HCT116 (cell line): ENCODE measurements at regions not wholly inside any gene's neighbourhood (a gene's known extent, or its start where the extent isn't known, plus 50 kb on each side); places are given as distances from the start of the nearest gene placed in this dataset.

Experiments
- ATAC-seq: fragments of 200-7000 bp; cut with Tn5 transposase; 2 replicates; pipeline ENCODE4 v1.9.1; 2020; ENCODE audit warnings: mild to moderate bottlenecking, moderate library complexity
- BruUV-seq: library from RNA; stranded (reverse); fragments of 400-500 nt; replicated peaks from 2 replicates; lab custom pipeline; 2021; lab: Mats Ljungman, UMichigan
- CTCF ChIA-PET: fragments of 300-600 bp; sonication (Branson Sonifier 250); formaldehyde crosslinking; loops from one replicate; lab custom pipeline; 2021; ENCODE audit warnings: antibody characterized with exemption; lab: Charles Lee
- POLR2A ChIA-PET: fragments of 300-600, 350-600 bp; sonication (Branson Sonifier 250); formaldehyde crosslinking; loops from one replicate; lab custom pipeline; 2021; ENCODE audit warnings: antibody characterized with exemption; lab: Charles Lee
- RAD21 ChIA-PET, 2 experiments: fragments of 300-600 bp; sonication (Branson Sonifier 250); formaldehyde crosslinking; loops; one replicate each; lab custom pipeline; 2023; ENCODE audit warnings: low total read pairs in 2 of 2; ENCODE audit not compliant: uncharacterized antibody in 2 of 2, unreplicated experiment in 2 of 2, low non-redundant PET in 1 of 2; lab: Charles Lee
- DNase-seq: peaks from one replicate; pipeline ENCODE4 v3.0.0-alpha.2; 2010; ENCODE audit warnings: low read depth, low spot score
- H2AFZ ChIP-seq: fragments of 200-600 bp; shearing (Covaris generic), sonication (generic); 2 replicates; pipeline ENCODE4 v1.6.1; 2017; ENCODE audit warnings: low read depth, mixed run types, mixed read lengths, antibody characterized with exemption, low read length; ENCODE audit not compliant: poor library complexity, severe bottlenecking
- H3K27ac ChIP-seq: 2 replicates; pipeline ENCODE4 v1.5.1; 2012; ENCODE audit warnings: low read depth, low read length
- H3K27me3 ChIP-seq: fragments of 200-600 bp; sonication (generic); 2 replicates; pipeline ENCODE4 v1.6.1; 2016; ENCODE audit warnings: mixed run types, low read length, mixed read lengths; ENCODE audit not compliant: insufficient read depth
- H3K36me3 ChIP-seq, 2 experiments: fragments of 200-500 bp in 1 of 2; fragments of 200-600 bp in 1 of 2; sonication (Bioruptor generic) in 1 of 2; sonication (generic) in 1 of 2; 2 replicates each; pipeline versions ENCODE4 v1.5.1 to v1.6.1; 2014 to 2016; ENCODE audit warnings: low read length in 2 of 2, inconsistent platforms in 1 of 2, mixed read lengths in 1 of 2, mixed run types in 1 of 2; ENCODE audit not compliant: insufficient read depth in 2 of 2, control insufficient read depth in 1 of 2
- H3K4me1 ChIP-seq, 2 experiments: fragments of 200-600 bp in 1 of 2; sonication (generic) in 1 of 2; 2 replicates each; pipeline versions ENCODE4 v1.5.1 to v1.6.1; 2012 to 2017; ENCODE audit warnings: low read length in 2 of 2, inconsistent platforms in 1 of 2, mild to moderate bottlenecking in 1 of 2, mixed read lengths in 1 of 2, mixed run types in 1 of 2, moderate library complexity in 1 of 2; ENCODE audit not compliant: insufficient read depth in 2 of 2, control insufficient read depth in 1 of 2
- H3K4me2 ChIP-seq: fragments of 200-600 bp; sonication (generic); 2 replicates; pipeline ENCODE4 v1.6.1; 2017; ENCODE audit warnings: mixed run types, low read length, mixed read lengths
- H3K4me3 ChIP-seq, 2 experiments: fragments of 200-600 bp in 1 of 2; sonication (generic) in 1 of 2; replicated peaks in 1 of 2; 2 replicates each; pipeline ENCODE4 v1.5.1; 2011 to 2016; ENCODE audit warnings: low read length in 2 of 2, control low read depth in 1 of 2, low read depth in 1 of 2, mild to moderate bottlenecking in 1 of 2, mixed read lengths in 1 of 2, mixed run types in 1 of 2
- H3K79me2 ChIP-seq: fragments of 200-600 bp; sonication (generic); 2 replicates; pipeline ENCODE4 v1.6.1; 2017; ENCODE audit warnings: mild to moderate bottlenecking, mixed run types, low read length, moderate library complexity, mixed read lengths; ENCODE audit not compliant: insufficient read depth
- H3K9ac ChIP-seq: fragments of 200-600 bp; sonication (generic); 2 replicates; pipeline ENCODE4 v1.6.1; 2016; ENCODE audit warnings: low read length, mixed read lengths
- H3K9me2 ChIP-seq: fragments of 200-600 bp; sonication (generic), shearing (Covaris generic); 2 replicates; pipeline ENCODE4 v1.6.1; 2017; ENCODE audit warnings: mixed run types, mild to moderate bottlenecking, moderate library complexity; ENCODE audit not compliant: insufficient read depth
- H3K9me3 ChIP-seq, 2 experiments: fragments of 200-500 bp in 1 of 2; fragments of 200-600 bp in 1 of 2; sonication (Bioruptor generic) in 1 of 2; sonication (generic) in 1 of 2; 2 replicates each; pipeline ENCODE4 v1.6.1; 2014 to 2017; ENCODE audit warnings: low read length in 2 of 2, mixed read lengths in 2 of 2, inconsistent platforms in 1 of 2, low read depth in 1 of 2, mild to moderate bottlenecking in 1 of 2, mixed run types in 1 of 2, moderate library complexity in 1 of 2; ENCODE audit not compliant: control insufficient read depth in 1 of 2, insufficient read depth in 1 of 2
- H4K20me1 ChIP-seq: fragments of 200-600 bp; sonication (generic), shearing (Covaris generic); 2 replicates; pipeline ENCODE4 v1.6.1; 2017; ENCODE audit warnings: mixed run types, mild to moderate bottlenecking, moderate library complexity; ENCODE audit not compliant: insufficient read depth
- CEBPB ChIP-seq: IDR thresholded peaks from 2 replicates; pipeline ENCODE4 v1.6.1; 2012; ENCODE audit warnings: low read depth
- EGR1 ChIP-seq: IDR thresholded peaks from 2 replicates; pipeline ENCODE4 v1.6.1; 2012; ENCODE audit warnings: low read depth
- ELF1 ChIP-seq: IDR thresholded peaks from 2 replicates; pipeline ENCODE4 v1.6.1; 2012; ENCODE audit warnings: low read depth, borderline replicate concordance
- EZH2 ChIP-seq: fragments of 200-600 bp; sonication (generic); IDR thresholded peaks from 2 replicates; pipeline ENCODE4 v1.6.1; 2017; ENCODE audit warnings: antibody characterized with exemption, mixed run types
- EZH2phosphoT487 ChIP-seq: fragments of 200-600 bp; IDR thresholded peaks from 2 replicates; pipeline ENCODE4 v1.6.1; 2018; ENCODE audit warnings: antibody characterized with exemption, borderline replicate concordance
- FOSL1 ChIP-seq: IDR thresholded peaks from 2 replicates; pipeline ENCODE4 v1.6.1; 2012; ENCODE audit warnings: low read depth
- JUND ChIP-seq: IDR thresholded peaks from 2 replicates; pipeline ENCODE4 v1.6.1; 2012
- MAX ChIP-seq: IDR thresholded peaks from 2 replicates; pipeline ENCODE4 v1.6.1; 2012
- POLR2A ChIP-seq: IDR thresholded peaks from 2 replicates; pipeline ENCODE4 v1.7.0; 2011; ENCODE audit warnings: borderline replicate concordance; ENCODE audit not compliant: insufficient read depth, insufficient read length; ENCODE audit errors: extremely low read depth
- POLR2AphosphoS5 ChIP-seq: IDR thresholded peaks from 2 replicates; pipeline ENCODE4 v1.6.1; 2011; ENCODE audit warnings: mild to moderate bottlenecking, low read depth, low read length, moderate library complexity
- RAD21 ChIP-seq: IDR thresholded peaks from 2 replicates; pipeline ENCODE4 v1.6.1; 2012; ENCODE audit warnings: low read depth, mild to moderate bottlenecking
- SIN3A ChIP-seq: IDR thresholded peaks from 2 replicates; pipeline ENCODE4 v1.6.1; 2012; ENCODE audit warnings: low read depth
- SP1 ChIP-seq: IDR thresholded peaks from 2 replicates; pipeline ENCODE4 v1.6.1; 2012; ENCODE audit warnings: low read depth
- SRF ChIP-seq: IDR thresholded peaks from 2 replicates; pipeline ENCODE4 v1.6.1; 2012; ENCODE audit warnings: low read depth
- ZBTB33 ChIP-seq: IDR thresholded peaks from 2 replicates; pipeline ENCODE4 v1.6.1; 2011; ENCODE audit warnings: mild to moderate bottlenecking, low read length, moderate library complexity; ENCODE audit not compliant: insufficient replicate concordance; ENCODE audit errors: extremely low read depth
- ZFX ChIP-seq: fragments of 450-650 bp; IDR thresholded peaks from 2 replicates; pipeline ENCODE4 v1.6.1; 2017
- ZNF274 ChIP-seq: fragments of 200-500 bp; sonication (Bioruptor generic); IDR thresholded peaks from 2 replicates; pipeline ENCODE4 v1.6.1; 2014; ENCODE audit warnings: mild to moderate bottlenecking, low read depth, low read length, inconsistent platforms
- intact Hi-C: fragments of 100-400 bp; cut with micrococcal nuclease; formaldehyde crosslinking; loops from 2 replicates; pipeline ENCODE4 v1.10.0; 2022
- TF ChIP-seq, protein P1 (sequence below): IDR thresholded peaks from 2 replicates; pipeline ENCODE4 v1.6.1; 2012; ENCODE audit warnings: low read depth
- TF ChIP-seq, protein P2 (sequence below): IDR thresholded peaks from 2 replicates; pipeline ENCODE4 v1.6.1; 2012

DNA sequence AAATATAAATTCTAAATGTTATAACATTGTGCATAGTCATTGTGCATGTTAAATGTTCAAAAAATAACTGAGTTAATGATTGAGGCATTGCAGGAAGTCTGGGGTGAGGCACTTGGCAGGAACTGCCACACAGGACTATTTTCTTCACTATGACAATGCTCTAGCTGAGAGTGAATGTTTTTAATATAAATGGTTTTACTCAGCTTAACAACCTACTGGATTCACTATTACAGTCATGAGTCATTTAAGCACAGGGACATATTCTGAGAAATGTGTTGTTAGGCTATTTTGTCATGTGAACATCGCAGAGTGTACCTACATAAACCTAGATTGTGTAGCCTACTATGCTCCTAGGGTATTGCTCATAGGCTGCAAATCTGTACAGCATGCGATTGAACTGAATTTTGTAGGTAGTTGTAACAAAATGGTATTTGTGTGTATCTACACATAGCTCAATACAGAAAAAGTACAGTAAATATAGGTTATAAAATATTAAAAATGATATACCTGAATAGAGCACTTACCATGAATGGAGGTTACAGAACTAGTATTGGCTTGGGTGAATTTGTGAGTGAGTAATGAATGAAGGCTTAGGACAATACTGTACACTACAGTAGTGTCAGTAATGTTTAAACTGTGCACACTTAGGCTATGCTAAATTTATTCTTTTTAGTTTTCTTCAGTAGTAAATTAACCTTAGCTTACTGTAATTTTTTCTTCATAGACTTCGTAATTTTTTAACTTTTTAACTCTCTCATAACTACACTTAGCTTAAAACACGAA is 346.1 kb upstream of the PTGER4 start:
- Histone ChIP-seq H3K79me2 (no peaks in the 10 kb centered on the region), H3K4me2 (no peak overlapping the region), H3K27me3 (no peaks in the 10 kb centered on the region), H2AFZ (no peak overlapping the region), H3K9ac (no peak overlapping the region), H3K9me3 (no peaks in the 10 kb centered on the region)
- ChIA-PET POLR2A (no interaction called here), CTCF (no interaction called here)
- DNase-seq = no peak
- BruUV-seq = no TSS peak
- no peak for TF ChIP-seq ZBTB33
- TF ChIP-seq, protein P1, sequence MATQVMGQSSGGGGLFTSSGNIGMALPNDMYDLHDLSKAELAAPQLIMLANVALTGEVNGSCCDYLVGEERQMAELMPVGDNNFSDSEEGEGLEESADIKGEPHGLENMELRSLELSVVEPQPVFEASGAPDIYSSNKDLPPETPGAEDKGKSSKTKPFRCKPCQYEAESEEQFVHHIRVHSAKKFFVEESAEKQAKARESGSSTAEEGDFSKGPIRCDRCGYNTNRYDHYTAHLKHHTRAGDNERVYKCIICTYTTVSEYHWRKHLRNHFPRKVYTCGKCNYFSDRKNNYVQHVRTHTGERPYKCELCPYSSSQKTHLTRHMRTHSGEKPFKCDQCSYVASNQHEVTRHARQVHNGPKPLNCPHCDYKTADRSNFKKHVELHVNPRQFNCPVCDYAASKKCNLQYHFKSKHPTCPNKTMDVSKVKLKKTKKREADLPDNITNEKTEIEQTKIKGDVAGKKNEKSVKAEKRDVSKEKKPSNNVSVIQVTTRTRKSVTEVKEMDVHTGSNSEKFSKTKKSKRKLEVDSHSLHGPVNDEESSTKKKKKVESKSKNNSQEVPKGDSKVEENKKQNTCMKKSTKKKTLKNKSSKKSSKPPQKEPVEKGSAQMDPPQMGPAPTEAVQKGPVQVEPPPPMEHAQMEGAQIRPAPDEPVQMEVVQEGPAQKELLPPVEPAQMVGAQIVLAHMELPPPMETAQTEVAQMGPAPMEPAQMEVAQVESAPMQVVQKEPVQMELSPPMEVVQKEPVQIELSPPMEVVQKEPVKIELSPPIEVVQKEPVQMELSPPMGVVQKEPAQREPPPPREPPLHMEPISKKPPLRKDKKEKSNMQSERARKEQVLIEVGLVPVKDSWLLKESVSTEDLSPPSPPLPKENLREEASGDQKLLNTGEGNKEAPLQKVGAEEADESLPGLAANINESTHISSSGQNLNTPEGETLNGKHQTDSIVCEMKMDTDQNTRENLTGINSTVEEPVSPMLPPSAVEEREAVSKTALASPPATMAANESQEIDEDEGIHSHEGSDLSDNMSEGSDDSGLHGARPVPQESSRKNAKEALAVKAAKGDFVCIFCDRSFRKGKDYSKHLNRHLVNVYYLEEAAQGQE = no peak
- TF ChIP-seq SIN3A = no peak
- no peak for TF ChIP-seq EZH2
- no peak for TF ChIP-seq EZH2phosphoT487
- TF ChIP-seq CEBPB = no peak
- no peak for TF ChIP-seq ZFX
- TF ChIP-seq EGR1 = no peak
- TF ChIP-seq SP1 = no peak
- TF ChIP-seq FOSL1 = no peak
- no peak for TF ChIP-seq RAD21
- TF ChIP-seq, protein P2, sequence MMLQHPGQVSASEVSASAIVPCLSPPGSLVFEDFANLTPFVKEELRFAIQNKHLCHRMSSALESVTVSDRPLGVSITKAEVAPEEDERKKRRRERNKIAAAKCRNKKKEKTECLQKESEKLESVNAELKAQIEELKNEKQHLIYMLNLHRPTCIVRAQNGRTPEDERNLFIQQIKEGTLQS = no peak
- no peak for TF ChIP-seq ZNF274
- no peak for TF ChIP-seq JUND
- no peak for TF ChIP-seq POLR2AphosphoS5
- TF ChIP-seq SRF = no peak
- no peak for TF ChIP-seq POLR2A
- TF ChIP-seq MAX = no peak
- TF ChIP-seq ELF1 = no peak
- TF ChIP-seq, all 23 proteins: peak for 0
- no peaks in the 10 kb centered on the region for H3K36me3 ChIP-seq
- no peaks in the 10 kb centered on the region for H3K9me2 ChIP-seq
- RAD21 ChIA-PET = no interaction called here
- H3K4me3 ChIP-seq = no peak overlapping the region
- intact Hi-C loops = no loop called here
- no peak for ATAC-seq
- no peaks in the 10 kb centered on the region for H4K20me1 ChIP-seq
- H3K4me1 ChIP-seq = no peaks in the 10 kb centered on the region
- no peak overlapping the region for H3K27ac ChIP-seq
